HG03175 (cell line): ENCODE measurements at regions not wholly inside any gene's neighbourhood (a gene's known extent, or its start where the extent isn't known, plus 50 kb on each side); places are given as distances from the start of the nearest gene placed in this dataset.

Experiments used
- ATAC-seq: cut with Tn5 transposase; IDR thresholded peaks from one replicate; pipeline ENCODE4 v1.9.1; 2021; ENCODE audit warnings: mild to moderate bottlenecking, moderate library complexity; ENCODE audit not compliant: unreplicated experiment

DNA sequence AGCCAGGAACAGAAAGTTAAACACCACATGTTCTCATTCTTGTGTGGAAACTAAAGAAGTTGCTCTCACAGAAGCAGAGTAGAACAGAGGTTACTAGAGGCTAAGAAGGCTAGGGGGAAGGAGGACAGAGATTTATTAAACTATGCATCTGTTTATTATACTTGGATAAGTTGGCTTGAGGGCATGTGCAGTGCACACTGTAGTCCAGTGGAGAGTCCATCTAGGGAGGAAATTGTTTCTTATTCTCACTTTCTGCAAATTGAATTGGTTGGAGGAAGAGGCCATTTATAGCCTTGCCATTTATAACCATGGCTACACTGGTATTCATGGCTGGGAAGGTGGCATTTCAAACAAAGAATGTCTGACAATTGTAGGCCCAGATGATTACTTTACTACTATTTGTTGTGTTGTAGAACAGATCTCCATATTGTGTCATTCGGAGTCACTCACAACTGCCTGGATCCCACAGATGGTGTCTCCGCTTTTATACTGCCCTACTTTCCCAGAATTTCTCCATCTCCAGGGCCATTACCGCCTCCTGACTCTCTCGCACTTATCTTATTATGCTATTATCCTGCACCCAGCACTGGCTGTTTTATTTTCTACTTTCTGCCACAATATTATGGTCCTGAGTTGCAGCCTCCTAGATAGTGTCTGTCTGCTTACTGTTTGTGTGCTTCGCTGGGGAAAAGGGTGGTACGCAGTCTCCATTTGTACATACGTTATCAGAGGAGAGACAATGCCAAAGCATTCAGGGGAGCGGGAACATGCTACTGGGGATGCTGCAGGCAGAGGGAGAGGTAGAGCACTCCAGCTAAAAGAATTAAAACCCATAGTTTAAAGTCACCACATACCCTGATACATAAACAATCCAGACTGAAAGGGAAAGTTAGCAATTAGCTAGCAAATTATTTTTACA is 169.3 kb upstream of the BLID start:
- ATAC-seq = no peak

DNA sequence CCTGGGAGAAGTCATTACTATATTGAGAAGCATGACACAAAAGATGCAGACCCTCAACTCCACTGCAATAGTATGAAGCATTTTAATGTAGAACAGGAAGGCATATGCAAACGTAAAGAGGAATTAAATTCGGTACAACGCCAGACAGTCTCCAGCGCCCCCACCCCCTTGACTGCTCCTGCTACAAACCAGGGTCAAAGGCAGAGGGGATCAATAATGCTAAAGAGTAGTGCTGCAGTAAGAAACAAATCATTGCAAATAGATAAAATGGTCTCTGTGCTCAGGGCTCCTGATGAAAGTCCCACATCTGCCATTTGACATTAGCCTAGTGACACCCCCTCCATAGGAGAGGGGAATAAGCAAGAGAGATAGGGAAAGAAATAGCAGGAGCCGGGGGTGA is 164.9 kb upstream of the BLID start:
- ATAC-seq = no peak

DNA sequence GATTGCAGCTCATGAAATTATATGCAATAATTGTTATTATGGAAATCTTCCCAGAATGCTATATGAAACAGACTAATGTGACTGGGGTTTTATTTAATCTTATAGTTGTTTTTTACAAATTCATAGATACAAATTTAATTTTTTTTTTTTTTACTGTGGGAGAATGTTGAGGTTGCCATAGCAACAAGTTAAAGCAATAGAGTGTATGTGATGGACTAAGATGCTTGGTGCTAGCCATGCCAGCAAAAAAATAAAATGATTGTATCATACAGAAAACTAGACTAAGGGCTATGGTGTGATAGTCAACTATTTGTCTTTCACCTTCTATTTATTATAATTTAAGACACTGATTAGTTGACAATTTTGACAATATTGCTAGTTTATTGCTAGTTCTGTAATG is 163.2 kb upstream of the BLID start:
- ATAC-seq = no peak

DNA sequence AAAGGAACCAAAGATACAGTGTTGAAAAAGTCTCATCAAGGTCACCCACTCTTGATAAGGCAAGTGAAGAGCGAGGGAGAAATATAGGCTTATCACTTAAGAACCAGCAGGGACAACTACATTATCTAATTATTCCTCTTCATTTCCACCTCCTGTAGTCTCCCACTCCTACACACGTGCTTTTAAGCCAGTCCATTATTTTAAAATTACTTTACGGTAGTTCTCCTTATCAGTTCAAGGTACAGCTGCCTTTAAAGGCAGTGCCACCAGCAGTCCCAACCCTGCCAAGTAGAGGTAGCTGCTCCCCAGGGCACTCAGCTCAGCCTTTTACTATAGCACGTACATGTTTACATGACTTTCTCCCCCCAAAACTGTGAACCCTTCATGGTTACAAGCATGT is 161.5 kb upstream of the BLID start:
- no peak for ATAC-seq

DNA sequence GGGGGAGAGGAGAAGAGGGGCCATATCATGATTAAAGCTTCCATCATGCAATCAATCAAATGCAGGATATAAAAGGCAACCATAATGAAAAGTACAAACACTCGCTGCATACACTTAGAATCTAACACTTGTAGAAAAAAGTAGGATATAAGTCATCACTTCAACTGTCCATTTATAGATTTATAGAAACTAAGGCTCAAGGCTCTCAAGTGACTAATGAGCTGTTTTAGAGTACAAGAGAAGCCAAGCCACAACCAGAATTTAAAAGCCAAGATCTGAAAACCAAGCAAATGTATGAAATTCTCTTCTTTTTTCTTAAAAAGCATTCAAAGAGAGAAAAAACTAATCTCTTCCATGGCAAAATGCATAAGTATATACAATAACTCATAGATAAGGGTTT is 160.2 kb upstream of the BLID start:
- ATAC-seq = no peak

DNA sequence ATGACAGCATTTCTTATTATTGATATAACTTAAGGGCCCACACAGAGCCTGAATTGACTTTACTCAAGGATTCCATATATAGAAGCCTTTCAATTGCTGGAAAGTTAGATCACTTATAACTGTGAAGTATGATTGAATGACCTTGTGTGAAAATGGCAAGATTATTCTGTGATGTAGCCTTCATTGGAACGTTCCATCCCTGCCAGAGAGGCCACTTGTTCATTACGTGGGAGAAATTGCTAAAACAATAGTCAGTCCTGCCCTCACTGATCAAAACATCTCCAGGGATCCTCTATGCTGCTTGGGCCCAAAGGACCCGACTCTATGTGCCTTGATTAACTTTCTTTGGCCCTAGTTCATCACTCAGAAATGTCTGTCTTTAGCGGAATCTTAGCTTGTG is 159.5 kb upstream of the BLID start:
- no peak for ATAC-seq

DNA sequence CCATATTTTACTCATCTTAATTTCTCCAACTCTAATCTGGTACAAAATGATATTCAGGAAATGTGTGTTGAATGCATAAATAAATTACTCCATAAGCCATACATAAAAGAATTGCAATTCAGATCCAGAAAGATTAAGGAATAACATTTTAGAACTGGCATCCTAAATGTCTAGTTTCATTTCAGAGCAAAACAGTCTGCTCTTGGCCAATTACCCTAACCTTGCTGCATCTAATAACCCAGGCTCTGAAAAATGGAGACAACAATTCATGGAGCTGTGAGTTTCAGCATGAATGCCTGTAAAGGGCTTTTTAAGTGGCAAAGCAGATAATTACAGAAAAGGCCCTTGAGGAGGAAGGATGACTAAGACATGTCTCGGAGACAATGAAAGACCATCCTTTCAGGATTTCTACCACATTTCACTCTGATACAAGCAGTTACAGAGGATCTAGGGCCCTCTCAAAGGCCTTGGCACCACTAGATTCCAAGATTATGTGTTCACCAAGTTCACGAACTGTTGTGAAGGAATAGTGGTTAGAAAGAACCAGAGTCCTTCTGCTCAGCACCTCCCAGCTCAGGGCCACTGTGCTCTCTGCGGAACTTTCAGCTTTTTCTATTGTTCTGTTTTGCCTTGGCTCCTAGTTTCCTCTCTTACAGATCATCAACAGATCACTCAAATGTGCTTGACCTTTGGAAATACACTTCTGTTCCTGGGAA is 157.6 kb upstream of the BLID start:
- ATAC-seq = no peak

DNA sequence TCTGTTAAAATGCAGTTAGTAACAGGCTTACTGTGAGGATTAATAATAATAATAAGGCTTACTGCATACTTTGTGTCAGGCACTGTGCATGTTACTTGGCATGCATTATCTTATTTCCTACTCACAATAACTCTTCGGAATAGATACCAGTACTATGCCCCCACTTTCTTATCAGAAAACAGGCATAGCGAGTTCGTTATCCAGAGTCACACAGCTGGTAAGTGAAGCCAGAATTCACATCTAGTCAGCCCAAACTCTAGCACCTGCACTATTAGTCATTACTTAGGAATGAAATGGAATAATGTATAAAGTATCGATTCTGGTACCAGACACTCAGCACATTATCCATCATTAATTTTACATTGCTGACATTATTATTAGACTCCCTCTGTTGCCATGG is 155.7 kb upstream of the BLID start:
- ATAC-seq = no peak

DNA sequence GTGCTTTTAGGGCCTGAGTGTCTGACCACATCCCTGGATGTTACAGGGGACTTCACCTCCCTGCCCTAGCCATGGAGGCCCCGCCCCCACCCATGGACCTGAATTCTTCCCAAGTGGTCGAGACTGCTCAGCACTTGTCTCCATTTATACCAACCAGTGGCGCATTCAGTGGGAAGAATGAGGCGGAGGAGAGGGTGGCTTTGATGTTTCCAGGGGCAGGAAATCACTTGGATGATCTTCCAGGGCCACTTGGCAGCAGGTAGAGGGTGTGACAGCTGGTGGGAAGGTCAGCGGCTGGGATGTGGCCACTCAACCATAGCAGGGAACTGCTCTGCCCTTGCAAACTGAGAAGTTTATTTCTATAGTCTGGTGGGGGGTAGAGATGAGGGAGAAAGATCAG is 155.1 kb upstream of the BLID start:
- no peak for ATAC-seq

DNA sequence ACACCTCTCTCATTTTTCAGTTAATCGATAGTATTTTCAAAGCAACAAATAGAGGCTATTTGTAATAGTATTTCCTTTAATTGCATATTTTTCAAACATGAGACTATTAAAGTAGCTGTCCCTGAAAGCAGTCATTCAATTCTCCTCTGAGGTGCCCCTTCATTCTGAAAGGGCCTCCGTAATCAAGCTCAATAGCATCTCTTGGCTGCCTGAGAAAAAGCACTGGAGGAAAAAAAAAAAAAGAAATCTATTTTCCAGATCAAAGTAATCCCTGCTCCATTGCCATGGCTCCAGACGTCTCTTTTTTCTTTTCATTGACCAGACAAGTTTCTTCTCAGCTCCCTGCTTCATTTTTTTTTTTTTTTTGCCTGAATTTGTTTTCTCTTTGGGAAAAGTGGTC is 154.5 kb upstream of the BLID start:
- ATAC-seq = no peak

DNA sequence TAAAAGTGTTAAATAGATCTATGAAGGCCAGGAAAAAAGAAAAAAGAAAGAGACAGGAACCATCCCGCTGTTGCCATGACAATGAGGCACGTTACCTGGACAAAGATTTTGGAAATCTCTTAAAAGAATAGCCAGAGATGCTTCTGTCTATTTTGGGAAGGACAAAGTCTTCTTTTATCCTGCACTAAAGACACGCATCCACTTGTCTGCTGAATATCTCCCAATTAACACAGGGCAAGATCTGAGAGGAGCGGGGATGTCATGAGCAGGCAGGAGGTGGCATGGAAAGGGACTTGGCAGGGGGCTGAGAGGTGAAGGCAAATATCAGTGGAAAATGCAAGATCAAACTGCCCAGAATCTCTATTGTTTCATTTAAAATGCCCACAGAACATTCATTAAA is 153.8 kb upstream of the BLID start:
- no peak for ATAC-seq

DNA sequence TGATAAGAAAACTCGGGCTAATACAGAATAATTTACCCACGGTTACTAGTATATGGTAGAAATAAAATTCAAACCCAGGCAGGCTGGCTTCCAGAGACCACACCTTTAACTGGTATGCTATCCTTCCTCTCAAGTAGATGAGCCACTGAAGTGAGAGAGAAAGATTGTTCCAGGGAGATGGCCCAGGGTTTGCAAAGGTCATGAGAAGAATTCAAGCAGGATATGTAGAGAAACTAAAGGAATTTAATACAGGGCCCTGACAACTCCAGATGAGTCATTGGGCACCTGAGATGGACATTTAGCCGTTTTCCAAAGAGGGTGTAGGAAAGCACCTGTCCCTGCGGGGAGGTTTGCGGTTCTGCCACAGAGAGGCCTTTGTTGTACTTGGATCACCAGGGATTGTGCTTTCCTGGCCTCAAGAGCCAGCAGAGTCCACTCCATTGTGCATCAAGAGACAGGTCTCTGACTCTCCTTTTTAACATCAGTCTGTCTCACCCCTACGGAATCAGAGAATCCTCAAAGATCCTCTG is 152.7 kb upstream of the BLID start:
- no peak for ATAC-seq

DNA sequence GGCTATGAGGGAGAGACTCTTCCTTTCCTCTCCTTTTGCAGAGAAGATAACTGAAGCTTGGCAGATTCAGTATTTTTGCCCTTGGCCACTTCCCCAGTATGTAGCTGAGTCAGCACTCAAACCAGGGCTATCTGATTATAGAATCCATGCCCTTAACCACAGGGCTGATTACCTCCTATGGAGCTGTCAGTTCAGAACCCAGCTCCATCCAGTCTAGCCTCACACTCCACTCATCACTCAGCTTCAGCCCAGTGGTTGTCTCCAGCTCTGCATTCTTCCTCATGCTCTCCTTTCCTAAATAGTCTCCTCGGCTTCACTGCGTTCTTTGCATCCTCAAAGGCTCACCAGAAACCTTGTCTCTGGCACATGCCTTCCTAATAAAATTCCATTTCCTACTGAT is 151.6 kb upstream of the BLID start:
- no peak for ATAC-seq

DNA sequence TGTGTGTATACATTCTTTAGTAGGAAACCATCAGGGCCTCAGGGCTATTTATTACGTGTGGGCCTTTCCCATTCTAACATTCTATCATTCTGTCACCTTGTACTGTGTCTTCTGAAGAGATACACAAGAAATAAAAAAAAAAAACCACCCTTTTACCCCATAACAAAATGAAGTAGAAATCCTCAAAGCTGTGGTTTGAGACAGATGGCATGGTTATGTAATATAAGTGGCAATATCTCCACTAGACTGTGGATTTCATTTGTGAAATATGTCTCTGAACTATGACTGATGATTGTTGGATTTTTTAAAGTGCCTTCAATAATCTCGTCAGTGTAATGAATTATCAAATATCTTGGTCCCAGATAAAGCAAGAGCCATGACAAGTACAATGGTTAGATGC is 150.0 kb upstream of the BLID start:
- no peak for ATAC-seq

DNA sequence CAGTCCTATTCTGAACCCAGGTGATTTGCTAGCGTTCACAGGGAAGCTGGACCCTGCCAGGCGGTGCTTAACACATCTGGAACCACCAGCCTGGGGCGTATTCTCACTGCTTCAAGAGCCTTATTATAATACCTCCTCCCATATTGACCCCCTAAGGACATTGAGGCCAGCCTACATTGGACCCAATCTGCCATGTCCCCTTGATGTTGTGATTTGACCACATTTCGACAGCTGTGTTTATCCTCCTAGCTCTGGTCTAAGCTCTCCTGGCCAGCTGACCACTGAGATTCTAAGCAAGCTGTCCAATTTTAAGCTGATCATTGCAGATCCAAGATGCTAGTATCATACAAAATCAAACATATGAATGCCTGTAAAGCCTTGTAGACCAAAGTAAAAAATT is 148.1 kb upstream of the BLID start:
- ATAC-seq = no peak

DNA sequence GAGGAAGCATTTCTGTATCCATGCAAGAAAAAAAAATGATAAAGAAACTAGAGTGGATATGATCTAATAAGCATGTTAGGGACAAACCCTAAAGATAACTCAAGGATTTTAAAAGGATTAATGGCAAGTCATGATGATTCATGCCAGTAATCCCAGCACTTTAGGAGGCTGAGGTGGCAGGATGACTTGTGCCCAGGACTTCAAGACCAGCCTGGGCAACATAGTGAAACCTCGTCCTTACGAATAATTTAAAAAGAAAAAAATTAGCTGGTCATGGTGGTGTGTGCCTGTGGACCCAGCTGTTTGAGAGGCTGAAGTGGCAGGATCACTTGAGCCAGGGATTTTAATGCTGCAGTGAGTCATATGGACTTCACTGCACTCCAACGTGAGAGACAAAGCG is 145.5 kb upstream of the BLID start:
- no peak for ATAC-seq

DNA sequence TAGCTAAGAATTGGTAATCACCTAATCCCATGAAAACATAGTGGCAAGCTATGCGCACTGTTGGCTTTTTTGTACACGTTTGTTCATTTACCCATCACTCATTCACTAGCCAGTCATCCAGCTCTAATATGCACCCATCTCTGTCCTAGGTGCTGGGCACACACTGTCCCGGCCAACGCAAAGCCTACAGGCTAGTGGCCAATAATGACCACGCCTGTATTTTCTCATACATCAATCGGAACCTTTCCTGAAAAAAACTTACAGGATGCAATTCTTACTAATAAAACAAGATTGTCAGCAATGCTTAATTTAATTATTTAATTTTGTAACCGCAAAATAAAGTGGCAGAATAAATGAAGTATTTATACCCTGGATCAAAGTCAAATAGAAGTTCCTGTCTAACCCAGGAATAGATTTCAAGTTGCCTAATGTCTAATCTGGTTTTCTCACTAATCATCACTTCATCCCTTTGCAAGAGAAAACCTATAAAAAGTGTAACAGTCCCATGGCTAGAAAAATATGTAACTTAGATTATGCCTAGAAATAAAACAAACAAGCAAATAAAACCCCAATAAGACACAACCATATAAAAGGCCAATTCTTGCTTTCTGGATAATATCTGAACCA is 143.3 kb upstream of the BLID start:
- ATAC-seq = no peak

DNA sequence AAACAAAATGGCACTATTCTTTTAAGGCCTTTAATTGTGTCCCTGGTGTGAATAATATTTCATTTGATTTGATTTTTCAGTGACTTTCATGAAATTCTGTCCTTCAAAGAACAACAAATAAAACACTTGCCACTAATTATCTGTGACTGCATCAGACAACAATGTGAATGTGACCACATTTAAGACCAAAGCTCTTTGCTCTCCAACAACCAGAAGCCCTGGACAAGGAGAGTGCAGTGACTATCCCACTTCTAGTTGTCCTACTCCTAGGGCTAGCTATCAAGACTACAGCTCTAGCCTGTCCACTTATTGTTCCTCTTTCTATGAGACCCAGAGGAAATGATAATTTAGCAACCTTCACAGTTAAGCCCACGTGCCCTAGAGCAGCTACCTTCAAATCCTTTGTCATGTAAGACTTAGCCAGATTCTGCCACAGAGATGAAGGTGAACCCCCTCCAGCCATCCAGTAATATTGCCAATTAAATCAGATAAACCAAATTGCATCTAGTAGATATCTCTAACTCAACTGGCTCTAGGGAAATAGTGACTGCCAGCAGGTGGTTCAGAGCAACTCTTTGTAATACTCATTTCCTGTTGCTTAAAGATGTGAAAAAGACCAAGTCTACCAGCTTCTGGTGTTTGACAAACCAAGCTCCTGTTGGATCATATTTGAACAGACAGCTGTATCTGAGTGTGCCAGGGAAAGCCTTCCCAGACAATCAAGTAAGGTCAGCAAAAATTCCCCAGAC is 142.6 kb upstream of the BLID start:
- no peak for ATAC-seq

DNA sequence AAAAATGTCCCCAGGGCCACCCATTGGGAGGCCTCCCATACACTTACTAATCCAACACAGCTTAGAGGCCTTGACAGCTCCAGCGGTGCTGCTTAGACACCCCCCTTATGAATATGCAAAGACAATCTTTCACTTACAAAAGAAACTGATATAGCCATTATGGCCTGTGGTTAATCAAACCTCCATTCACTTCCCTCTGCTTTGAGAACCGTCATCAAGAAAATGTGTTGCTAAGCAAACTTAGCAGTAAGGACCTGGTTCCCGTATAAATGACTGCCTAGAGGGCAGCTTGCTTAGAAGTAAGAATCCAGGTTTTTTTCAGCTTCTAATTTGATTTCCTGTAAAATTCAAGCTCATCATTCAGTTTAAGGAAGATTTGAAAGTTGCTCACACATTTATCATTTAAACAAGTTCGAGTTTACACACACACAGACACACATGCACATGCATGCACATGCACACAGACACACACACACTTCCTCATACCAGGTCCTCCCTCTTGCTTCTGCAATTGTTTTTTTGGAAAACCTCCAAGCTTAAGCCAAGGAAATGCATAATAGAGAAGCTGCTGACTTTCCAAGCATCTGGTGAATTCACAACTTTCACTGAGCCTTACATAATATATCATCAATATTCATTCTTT is 137.7 kb upstream of the BLID start:
- ATAC-seq = no peak

DNA sequence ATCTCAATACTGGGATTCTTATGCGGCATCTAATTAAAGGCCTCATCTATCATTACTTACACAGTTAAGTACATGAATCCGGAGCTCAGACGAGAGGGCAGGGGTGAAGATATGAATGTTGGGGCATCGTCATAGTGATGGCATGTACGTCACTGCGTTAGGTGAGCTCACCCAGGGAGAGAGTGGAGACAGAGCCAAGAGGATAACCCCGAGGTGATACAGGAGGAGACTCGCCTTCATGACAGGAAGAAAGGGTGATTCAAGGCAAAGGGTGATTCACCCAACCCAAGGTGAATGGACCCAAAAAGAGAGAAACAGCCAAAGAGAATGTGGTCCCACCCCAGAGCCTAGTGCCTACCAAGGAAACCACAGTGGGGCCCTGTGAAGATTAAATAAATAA is 132.9 kb upstream of the BLID start:
- no peak for ATAC-seq

DNA sequence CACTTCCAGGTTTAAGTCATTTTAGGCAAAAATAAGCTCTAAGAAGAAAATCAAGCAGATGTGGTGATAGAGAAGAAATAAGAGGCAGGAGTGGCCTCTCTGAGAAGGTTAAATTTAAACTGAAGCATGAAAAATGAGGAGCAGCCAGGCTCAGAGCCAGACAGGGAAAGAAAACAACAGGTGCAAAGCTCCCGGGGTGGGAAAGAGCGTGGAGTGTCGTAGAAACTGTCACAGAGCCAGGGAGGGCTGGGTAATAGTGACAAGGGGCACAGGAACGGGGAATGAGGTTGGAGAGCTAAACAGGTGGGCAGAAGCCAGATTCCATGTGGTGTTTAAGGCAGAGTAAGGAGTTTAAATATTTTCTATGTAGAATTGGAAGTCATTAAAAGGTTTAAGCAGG is 132.1 kb upstream of the BLID start:
- ATAC-seq = no peak
